Breast epithelium (tissue), 3 donors: ENCODE measurements at regions not wholly inside any gene's neighbourhood (a gene's known extent, or its start where the extent isn't known, plus 50 kb on each side); places are given as distances from the start of the nearest gene placed in this dataset.

ENCODE experiments used
- CTCF ChIP-seq, 3 donors: fragments of 450-650 bp; IDR thresholded peaks; one replicate each; pipeline ENCODE4 v1.5.1; 2016 to 2017; ENCODE audit warnings: antibody characterized with exemption in 3 of 3, mild to moderate bottlenecking in 3 of 3, moderate library complexity in 3 of 3
- POLR2A ChIP-seq: fragments of 450-650 bp; IDR thresholded peaks from one replicate; pipeline ENCODE4 v1.6.1; 2016; ENCODE audit warnings: antibody characterized with exemption, mild to moderate bottlenecking, moderate library complexity
- POLR2AphosphoS5 ChIP-seq, 3 donors: sonication (generic); formaldehyde crosslinking; IDR thresholded peaks; one replicate each; pipeline ENCODE4 v1.6.1; 2017; ENCODE audit warnings: antibody characterized with exemption in 3 of 3

- TF ChIP-seq CTCF (IDR thresholded peaks at IDR 0.05) (no peak), POLR2AphosphoS5 (IDR thresholded peaks at IDR 0.05) (no peak), POLR2A (no peak)
These were observed 69.0 kb downstream of the DKK1 start for GRCh38 chr10:52383088-52383487.
